ENCODE measurements at regions not wholly inside any gene's neighbourhood (a gene's known extent, or its start where the extent isn't known, plus 50 kb on each side); places are given as distances from the start of the nearest gene placed in this dataset.

GRCh38 chr10:33012306-33012705 is 54.3 kb upstream of the ITGB1 start:
- TF ChIP-seq CTCF (IDR thresholded peaks at IDR 0.05; ENCODE audit: borderline replicate concordance, extremely low read depth, low read length, poor library complexity, severe bottlenecking) (no peak), EZH2 (IDR thresholded peaks at IDR 0.05; ENCODE audit: borderline replicate concordance, low read depth, low read length, severe bottlenecking) (no peak)
